Endothelial cell of umbilical vein (primary cell): ENCODE measurements at regions not wholly inside any gene's neighbourhood (a gene's known extent, or its start where the extent isn't known, plus 50 kb on each side); places are given as distances from the start of the nearest gene placed in this dataset.

Experiments
- BruUV-seq: library from RNA; stranded (reverse); fragments of 400-500 nt; replicated peaks from 2 replicates; lab custom pipeline; 2021; lab: Mats Ljungman, UMichigan
- CTCF ChIA-PET: fragments of 300-600, 350-600 bp; sonication (Branson Sonifier 250); formaldehyde crosslinking; loops from one replicate; lab custom pipeline; 2021; ENCODE audit warnings: antibody characterized with exemption, inconsistent platforms; lab: Charles Lee
- POLR2A ChIA-PET: fragments of 300-600, 350-600 bp; sonication (Branson Sonifier 250); formaldehyde crosslinking; loops from one replicate; lab custom pipeline; 2021; ENCODE audit warnings: antibody characterized with exemption, inconsistent platforms; lab: Charles Lee
- DNase-seq: peaks from one replicate; pipeline ENCODE4 v3.0.0-alpha.2; 2011; ENCODE audit warnings: low read depth, low spot score
- FAIRE-seq: peaks from 2 replicates; lab custom pipeline; 2011; peaks lifted over from hg19 to GRCh38; lab: Jason Lieb, UNC
- H2AFZ ChIP-seq: 2 replicates; pipeline ENCODE4 v1.6.0; 2012; ENCODE audit warnings: low read depth, low read length, control low read depth, inconsistent platforms
- H3K27ac ChIP-seq: 2 replicates; pipeline ENCODE4 v1.5.1; 2011; ENCODE audit warnings: low read depth, mild to moderate bottlenecking, control low read depth, low read length, moderate library complexity; ENCODE audit not compliant: insufficient read depth
- H3K27me3 ChIP-seq, 2 experiments: 2 replicates each; pipeline versions ENCODE4 v1.6.0 to v1.6.1; 2011; ENCODE audit warnings: low read length in 2 of 2, mixed read lengths in 1 of 2; ENCODE audit not compliant: control insufficient read depth in 2 of 2, insufficient read depth in 2 of 2
- H3K36me3 ChIP-seq, 2 experiments: 2 replicates in 1 of 2; 3 replicates in 1 of 2; pipeline ENCODE4 v1.5.1; 2011; ENCODE audit warnings: low read length in 2 of 2, mild to moderate bottlenecking in 1 of 2, moderate library complexity in 1 of 2; ENCODE audit not compliant: control insufficient read depth in 2 of 2, insufficient read depth in 2 of 2; ENCODE audit errors: extremely low read depth in 1 of 2
- H3K4me1 ChIP-seq: 3 replicates; pipeline ENCODE4 v1.5.1; 2011; ENCODE audit warnings: mild to moderate bottlenecking, low read length; ENCODE audit not compliant: control insufficient read depth, insufficient read depth; ENCODE audit errors: extremely low read depth
- H3K4me2 ChIP-seq: 2 replicates; pipeline ENCODE4 v1.6.1; 2011; ENCODE audit warnings: low read length, control low read depth, mixed read lengths; ENCODE audit not compliant: insufficient read depth
- H3K4me3 ChIP-seq, 3 experiments: fragments of 200-600 bp in 1 of 3; sonication (generic), shearing (Covaris generic) in 1 of 3; replicated peaks in 1 of 3; 2 replicates each; pipeline ENCODE4 v1.5.1; 2011 to 2016; ENCODE audit warnings: control low read depth in 3 of 3, low read length in 3 of 3, mild to moderate bottlenecking in 2 of 3, inconsistent platforms in 1 of 3, low read depth in 1 of 3, moderate library complexity in 1 of 3; ENCODE audit not compliant: insufficient read depth in 1 of 3
- H3K79me2 ChIP-seq: 2 replicates; pipeline ENCODE4 v1.6.0; 2012; ENCODE audit warnings: low read length, inconsistent platforms; ENCODE audit not compliant: control insufficient read depth, insufficient read depth
- H3K9ac ChIP-seq: replicated peaks from 2 replicates; pipeline ENCODE3; 2011; ENCODE audit warnings: low read length, control low read depth; ENCODE audit not compliant: insufficient read depth; ENCODE audit errors: extremely low read depth
- H3K9me1 ChIP-seq: replicated peaks from 3 replicates; pipeline ENCODE4 v1.6.0; 2011; ENCODE audit warnings: mild to moderate bottlenecking, low read length; ENCODE audit not compliant: control insufficient read depth, insufficient read depth; ENCODE audit errors: extremely low read depth
- H3K9me3 ChIP-seq: replicated peaks from 2 replicates; pipeline ENCODE4 v1.5.1; 2012; ENCODE audit warnings: low read length, inconsistent platforms; ENCODE audit not compliant: control insufficient read depth, insufficient read depth
- H4K20me1 ChIP-seq: replicated peaks from 2 replicates; pipeline ENCODE3; 2011; ENCODE audit warnings: mild to moderate bottlenecking, low read length; ENCODE audit not compliant: control insufficient read depth, insufficient read depth; ENCODE audit errors: extremely low read depth
- EZH2 ChIP-seq: IDR thresholded peaks from 2 replicates; pipeline ENCODE4 v1.6.1; 2012; ENCODE audit warnings: borderline replicate concordance, low read depth, mild to moderate bottlenecking, moderate library complexity, low read length, inconsistent platforms; ENCODE audit not compliant: severe bottlenecking
- FOS ChIP-seq: IDR thresholded peaks from 2 replicates; pipeline ENCODE4 v1.6.1; 2011; ENCODE audit warnings: mild to moderate bottlenecking, low read length, moderate library complexity, borderline replicate concordance; ENCODE audit not compliant: insufficient read depth
- GATA2 ChIP-seq: IDR thresholded peaks from 2 replicates; pipeline ENCODE4 v1.7.0; 2011; ENCODE audit warnings: low read depth, mild to moderate bottlenecking, moderate library complexity, mixed read lengths, low read length; ENCODE audit not compliant: insufficient read length, insufficient read depth
- JUN ChIP-seq: IDR thresholded peaks from 2 replicates; pipeline ENCODE4 v1.6.1; 2011; ENCODE audit warnings: borderline replicate concordance, low read depth; ENCODE audit not compliant: insufficient read length, insufficient read depth
- MYC ChIP-seq: IDR thresholded peaks from one replicate; pipeline ENCODE4 v1.6.1; 2011; ENCODE audit warnings: mild to moderate bottlenecking, low read depth, low read length
- POLR2A ChIP-seq: IDR thresholded peaks from 2 replicates; pipeline ENCODE4 v1.6.1; 2012; ENCODE audit warnings: low read depth, mild to moderate bottlenecking, control low read depth, low read length
- POLR2AphosphoS5 ChIP-seq: IDR thresholded peaks from 2 replicates; pipeline ENCODE4 v1.6.1; 2012; ENCODE audit warnings: low read depth, mild to moderate bottlenecking, control low read depth, low read length, moderate library complexity; ENCODE audit not compliant: insufficient read depth
- dilution Hi-C: fragments of 300-500 bp; cut with MboI; formaldehyde crosslinking; loops from one replicate; pipeline ENCODE4 v1.15.0; 2019; ENCODE audit warnings: low sequenced_read_pairs; ENCODE audit not compliant: extremely low pct_ligation_motif_present
- intact Hi-C: fragments of 100-400 bp; cut with micrococcal nuclease; formaldehyde crosslinking; loops from one replicate; pipeline ENCODE4 v1.10.0; 2022
- TF ChIP-seq, protein P1 (sequence below): IDR thresholded peaks from 2 replicates; pipeline ENCODE4 v1.6.1; 2011; ENCODE audit not compliant: insufficient read depth, insufficient read length
- TF ChIP-seq, protein P2 (sequence below), 2 donors: IDR thresholded peaks; 1 replicate in 1 of 2; 2 replicates in 1 of 2; pipeline ENCODE4 v1.5.1; 2011; ENCODE audit warnings: low read length in 2 of 2, mild to moderate bottlenecking in 2 of 2, moderate library complexity in 2 of 2, control low read depth in 1 of 2, inconsistent platforms in 1 of 2, low read depth in 1 of 2; ENCODE audit not compliant: insufficient read depth in 1 of 2; ENCODE audit errors: extremely low read depth in 1 of 2

DNA sequence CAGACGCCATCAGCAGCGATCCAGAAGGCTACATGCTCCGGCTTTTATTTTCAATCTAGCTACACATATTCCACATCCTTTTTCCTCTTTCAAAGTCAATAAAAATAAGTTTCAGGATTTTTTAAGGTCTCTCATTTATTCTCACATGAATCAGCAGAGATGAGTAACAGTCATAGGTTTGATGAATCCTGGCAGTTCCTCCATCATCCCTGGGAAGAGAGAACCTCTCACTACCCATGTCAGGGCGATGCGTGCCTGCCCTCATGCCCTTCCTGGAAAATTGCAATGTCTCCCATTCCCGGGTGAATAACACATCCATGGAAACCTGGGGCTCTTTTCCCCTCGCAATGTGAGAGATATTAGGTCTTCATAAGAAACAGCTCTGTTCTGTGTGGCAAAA is 301.1 kb upstream of the SMIM21 start:
- FAIRE-seq (no peak), DNase-seq (no peak)
- BruUV-seq: no TSS peak
- H3K27me3 ChIP-seq: no peaks in the 10 kb centered on the region
- intact Hi-C loops (loop anchor here (10.0 kb wide), 1 partner anchor 1074 kb away; no protein-coding TSS in a partner anchor), dilution Hi-C loops (no loop called here)
- CTCF ChIA-PET: no interaction called here
- POLR2A ChIA-PET: no interaction called here
- no peak overlapping the region for H3K4me2 ChIP-seq
- H3K4me3 ChIP-seq: no peak overlapping the region
- no peaks in the 10 kb centered on the region for H3K9me1 ChIP-seq
- no peaks in the 10 kb centered on the region for H4K20me1 ChIP-seq
- no peak overlapping the region for H2AFZ ChIP-seq
- no peaks in the 10 kb centered on the region for H3K36me3 ChIP-seq
- no peaks in the 10 kb centered on the region for H3K4me1 ChIP-seq
- TF ChIP-seq MYC: no peak
- TF ChIP-seq, protein P1, sequence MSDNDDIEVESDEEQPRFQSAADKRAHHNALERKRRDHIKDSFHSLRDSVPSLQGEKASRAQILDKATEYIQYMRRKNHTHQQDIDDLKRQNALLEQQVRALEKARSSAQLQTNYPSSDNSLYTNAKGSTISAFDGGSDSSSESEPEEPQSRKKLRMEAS: no peak
- TF ChIP-seq POLR2A: no peak
- TF ChIP-seq EZH2: no peak
- no peak for TF ChIP-seq GATA2
- TF ChIP-seq FOS: no peak
- TF ChIP-seq, protein P2, sequence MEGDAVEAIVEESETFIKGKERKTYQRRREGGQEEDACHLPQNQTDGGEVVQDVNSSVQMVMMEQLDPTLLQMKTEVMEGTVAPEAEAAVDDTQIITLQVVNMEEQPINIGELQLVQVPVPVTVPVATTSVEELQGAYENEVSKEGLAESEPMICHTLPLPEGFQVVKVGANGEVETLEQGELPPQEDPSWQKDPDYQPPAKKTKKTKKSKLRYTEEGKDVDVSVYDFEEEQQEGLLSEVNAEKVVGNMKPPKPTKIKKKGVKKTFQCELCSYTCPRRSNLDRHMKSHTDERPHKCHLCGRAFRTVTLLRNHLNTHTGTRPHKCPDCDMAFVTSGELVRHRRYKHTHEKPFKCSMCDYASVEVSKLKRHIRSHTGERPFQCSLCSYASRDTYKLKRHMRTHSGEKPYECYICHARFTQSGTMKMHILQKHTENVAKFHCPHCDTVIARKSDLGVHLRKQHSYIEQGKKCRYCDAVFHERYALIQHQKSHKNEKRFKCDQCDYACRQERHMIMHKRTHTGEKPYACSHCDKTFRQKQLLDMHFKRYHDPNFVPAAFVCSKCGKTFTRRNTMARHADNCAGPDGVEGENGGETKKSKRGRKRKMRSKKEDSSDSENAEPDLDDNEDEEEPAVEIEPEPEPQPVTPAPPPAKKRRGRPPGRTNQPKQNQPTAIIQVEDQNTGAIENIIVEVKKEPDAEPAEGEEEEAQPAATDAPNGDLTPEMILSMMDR (IDR thresholded peaks at IDR 0.05; ENCODE audit: extremely low read depth in 1 of 2, insufficient read depth in 1 of 2, low read depth in 1 of 2, low read length in 2 of 2): no peak
- TF ChIP-seq JUN: no peak
- no peak for TF ChIP-seq POLR2AphosphoS5
- no peak overlapping the region for H3K9ac ChIP-seq
- no peak overlapping the region for H3K27ac ChIP-seq
- peaks cover 2% of the 10 kb centered on the region for H3K9me3 ChIP-seq
- H3K79me2 ChIP-seq: no peaks in the 10 kb centered on the region
